IPS-20b (cell line): ENCODE measurements at regions not wholly inside any gene's neighbourhood (a gene's known extent, or its start where the extent isn't known, plus 50 kb on each side); places are given as distances from the start of the nearest gene placed in this dataset.

Source experiments
- H3K27ac ChIP-seq: one replicate; pipeline ENCODE4 v1.5.1; 2013; ENCODE audit warnings: low read length
- H3K27me3 ChIP-seq: 2 replicates; pipeline ENCODE4 v1.6.1; 2013; ENCODE audit warnings: mild to moderate bottlenecking, low read length, inconsistent platforms; ENCODE audit not compliant: insufficient read depth
- H3K36me3 ChIP-seq: 2 replicates; pipeline ENCODE4 v1.6.1; 2013; ENCODE audit warnings: low read depth, mild to moderate bottlenecking, inconsistent platforms, low read length, moderate library complexity; ENCODE audit not compliant: insufficient read depth
- H3K4me1 ChIP-seq: 2 replicates; pipeline ENCODE4 v1.6.1; 2013; ENCODE audit warnings: mild to moderate bottlenecking, control low read depth, inconsistent platforms, low read length, moderate library complexity; ENCODE audit not compliant: insufficient read depth
- H3K4me3 ChIP-seq: 2 replicates; pipeline ENCODE4 v1.5.1; 2013; ENCODE audit warnings: mild to moderate bottlenecking, low read length, inconsistent platforms
- H3K9ac ChIP-seq: 2 replicates; pipeline ENCODE4 v1.6.1; 2013; ENCODE audit warnings: low read depth, mild to moderate bottlenecking, inconsistent platforms, low read length, moderate library complexity
- H3K9me3 ChIP-seq: 2 replicates; pipeline ENCODE4 v1.6.1; 2013; ENCODE audit warnings: mild to moderate bottlenecking, low read depth, low read length, inconsistent platforms; ENCODE audit not compliant: insufficient read depth

DNA sequence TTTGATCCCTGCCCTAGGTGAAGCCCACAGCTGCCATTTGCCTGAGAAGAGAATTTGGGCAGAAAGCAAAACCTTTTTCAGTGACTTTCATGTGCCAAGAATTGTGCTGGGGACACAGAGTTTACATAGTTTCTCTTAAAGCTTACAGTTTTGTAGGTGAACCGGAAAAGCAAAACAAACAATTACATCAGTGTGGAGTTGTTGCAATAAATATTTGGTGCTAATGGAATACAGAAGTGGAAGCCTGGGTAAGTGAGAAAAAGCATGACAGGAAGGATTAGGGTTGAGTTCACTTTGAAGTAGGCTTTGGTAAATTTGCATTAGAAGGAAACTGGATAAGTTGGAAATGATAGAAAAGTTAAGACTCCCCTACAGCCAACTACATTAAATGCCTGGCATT, 82.7 kb downstream of the RASSF10 start:
- H3K36me3 ChIP-seq = no peaks in the 10 kb centered on the region
- no peak overlapping the region for H3K9ac ChIP-seq
- no peaks in the 10 kb centered on the region for H3K9me3 ChIP-seq
- no peak overlapping the region for H3K4me3 ChIP-seq
- no peak overlapping the region for H3K27ac ChIP-seq
- no peaks in the 10 kb centered on the region for H3K27me3 ChIP-seq
- H3K4me1 ChIP-seq = no peaks in the 10 kb centered on the region; the same call in 1 of the 2 replicates

GRCh38 chr11:13094930-13095687, 86.0 kb downstream of the RASSF10 start:
- no peak overlapping the region for H3K9ac ChIP-seq
- H3K9me3 ChIP-seq = no peaks in the 10 kb centered on the region
- H3K27ac ChIP-seq = no peak overlapping the region
- H3K27me3 ChIP-seq = no peaks in the 10 kb centered on the region
- no peaks in the 10 kb centered on the region for H3K36me3 ChIP-seq
- no peaks in the 10 kb centered on the region; the same call in 1 of the 2 replicates for H3K4me1 ChIP-seq
- H3K4me3 ChIP-seq = no peak overlapping the region

DNA sequence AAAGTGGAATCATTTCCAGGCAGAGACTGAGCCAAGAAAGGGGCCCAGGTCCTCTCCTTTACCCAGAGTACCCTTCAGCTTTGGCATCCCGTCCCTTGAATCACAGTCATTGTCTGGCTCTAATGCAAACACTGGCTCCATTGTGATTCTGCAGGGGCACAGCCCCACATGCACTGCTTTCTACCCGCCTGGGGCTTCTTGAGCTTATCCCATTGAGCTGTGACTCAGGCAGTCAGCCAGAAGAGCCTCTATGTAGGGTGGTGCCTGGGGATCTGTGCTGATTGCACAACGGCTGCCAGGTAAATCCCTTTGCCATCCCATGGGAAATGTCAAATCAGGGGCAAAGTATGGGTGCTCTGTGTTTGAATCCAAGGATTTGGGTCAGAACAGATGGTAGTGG, 88.9 kb downstream of the RASSF10 start:
- Histone ChIP-seq H3K27ac (no peak overlapping the region), H3K9ac (no peak overlapping the region), H3K9me3 (no peaks in the 10 kb centered on the region), H3K27me3 (no peaks in the 10 kb centered on the region), H3K36me3 (no peaks in the 10 kb centered on the region), H3K4me3 (no peak overlapping the region), H3K4me1 (peaks cover 15% of the 10 kb centered on the region; the same call in 1 of the 2 replicates)

DNA sequence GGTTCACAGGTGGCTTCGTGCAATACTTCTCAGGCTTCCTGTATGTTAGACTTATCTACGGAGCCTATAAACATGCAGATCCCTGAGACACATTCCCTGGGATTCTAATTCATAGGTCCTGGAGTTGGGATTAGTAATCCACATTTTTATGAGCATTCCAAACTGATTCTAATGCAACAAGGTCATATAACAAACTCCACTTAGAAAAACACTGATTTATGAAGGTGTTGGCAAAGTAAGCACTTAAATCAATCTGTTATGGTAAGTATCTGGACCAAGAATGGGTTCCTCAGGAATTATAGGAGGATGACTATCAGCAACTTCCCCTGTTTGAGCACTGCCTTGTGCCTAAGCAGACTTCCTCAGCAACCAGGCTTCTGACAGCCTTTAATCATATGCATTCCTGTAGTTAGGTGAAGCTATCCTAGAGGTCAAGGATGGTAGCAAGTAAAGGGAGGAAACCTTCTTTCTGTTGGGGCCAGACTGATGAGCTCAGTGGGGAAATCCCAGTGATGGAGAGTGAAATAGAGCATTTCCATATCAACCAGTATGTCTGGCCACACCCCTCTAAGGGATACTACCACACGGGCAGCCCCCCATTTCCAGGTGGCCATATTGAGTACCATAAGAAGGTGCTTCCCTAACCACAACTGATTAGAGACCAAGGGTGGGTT, 89.6 kb downstream of the RASSF10 start:
- Histone ChIP-seq H3K9me3 (no peaks in the 10 kb centered on the region), H3K4me3 (no peak overlapping the region), H3K36me3 (no peaks in the 10 kb centered on the region), H3K27ac (no peak overlapping the region), H3K27me3 (no peaks in the 10 kb centered on the region), H3K4me1 (peaks cover 15% of the 10 kb centered on the region; the same call in 1 of the 2 replicates), H3K9ac (no peak overlapping the region)

GRCh38 chr11:13101644-13102512, 92.8 kb downstream of the RASSF10 start:
- Histone ChIP-seq H3K9ac (peak overlapping the region; percentile 40; the same call in 1 of the 2 replicates), H3K4me3 (peak overlapping the region; percentile 3; the same call in 1 of the 2 replicates), H3K9me3 (no peaks in the 10 kb centered on the region), H3K4me1 (peaks cover 15% of the 10 kb centered on the region; the same call in 1 of the 2 replicates), H3K36me3 (no peaks in the 10 kb centered on the region), H3K27ac (no peak overlapping the region), H3K27me3 (no peaks in the 10 kb centered on the region)

DNA sequence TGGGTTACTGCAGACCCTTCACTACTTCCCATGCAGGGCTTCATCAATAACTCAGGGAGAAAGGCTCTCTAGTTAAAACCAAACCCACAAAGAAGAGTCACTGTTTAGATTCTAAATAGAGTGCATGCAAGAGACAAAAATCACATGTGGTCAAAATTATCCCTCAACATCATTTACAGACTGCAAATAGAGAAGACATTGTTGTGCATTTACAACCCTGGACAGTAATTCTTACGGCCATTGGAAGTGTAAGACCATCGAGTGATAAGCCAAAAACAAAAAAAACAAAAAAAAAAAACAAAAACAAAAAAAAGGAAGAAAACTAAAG, 93.4 kb downstream of the RASSF10 start:
- Histone ChIP-seq H3K36me3 (no peaks in the 10 kb centered on the region), H3K4me1 (peaks cover 15% of the 10 kb centered on the region; the same call in 1 of the 2 replicates), H3K27me3 (no peaks in the 10 kb centered on the region), H3K27ac (no peak overlapping the region), H3K9me3 (no peaks in the 10 kb centered on the region), H3K4me3 (0 out of 2 replicates have a peak overlapping the region, but pooled peaks have one; percentile 8), H3K9ac (peak overlapping the region; percentile 40; the same call in 1 of the 2 replicates)

DNA sequence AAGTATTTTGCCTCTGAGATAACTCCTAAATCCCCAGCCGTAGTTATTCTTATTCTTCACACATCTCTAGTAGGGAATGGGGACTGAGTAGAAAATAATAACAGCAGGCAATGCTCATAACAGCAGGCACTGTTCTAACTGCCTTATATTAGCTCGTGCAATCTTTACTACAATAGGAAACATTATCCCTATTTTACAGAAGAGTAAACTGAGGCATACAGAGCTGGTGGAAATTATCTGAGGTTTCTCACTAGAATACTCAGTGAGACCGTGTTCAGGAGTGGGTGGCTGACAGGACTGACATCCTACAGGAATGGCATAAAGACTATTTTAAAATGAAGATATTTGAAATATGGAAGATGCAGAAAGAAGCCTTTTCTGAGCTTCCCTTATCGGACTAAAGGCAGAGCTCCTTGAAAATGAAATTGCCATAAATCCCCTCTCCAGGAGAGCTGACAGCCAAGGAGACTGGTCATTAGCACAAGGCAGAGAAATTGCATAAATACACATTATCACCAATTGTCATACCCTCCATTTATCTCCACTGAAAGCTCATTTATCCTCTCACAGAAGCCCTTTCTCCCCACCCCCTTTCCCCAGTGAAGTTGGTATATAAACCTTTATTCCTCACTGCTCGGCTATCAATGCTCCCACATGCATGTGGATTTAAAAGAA, 93.9 kb downstream of the RASSF10 start:
- H3K27me3 ChIP-seq = no peaks in the 10 kb centered on the region
- H3K9ac ChIP-seq = peak overlapping the region; percentile 40; the same call in 1 of the 2 replicates
- no peaks in the 10 kb centered on the region for H3K9me3 ChIP-seq
- H3K36me3 ChIP-seq = no peaks in the 10 kb centered on the region
- H3K4me3 ChIP-seq = 0 out of 2 replicates have a peak overlapping the region, but pooled peaks have one; percentile 8
- H3K4me1 ChIP-seq = peaks cover 15% of the 10 kb centered on the region; the same call in 1 of the 2 replicates
- H3K27ac ChIP-seq = no peak overlapping the region

GRCh38 chr11:13103962-13104554, 94.9 kb downstream of the RASSF10 start:
- H3K9me3 ChIP-seq = no peaks in the 10 kb centered on the region
- H3K36me3 ChIP-seq = no peaks in the 10 kb centered on the region
- no peaks in the 10 kb centered on the region for H3K27me3 ChIP-seq
- no peak overlapping the region for H3K4me3 ChIP-seq
- peaks cover 15% of the 10 kb centered on the region; the same call in 1 of the 2 replicates for H3K4me1 ChIP-seq
- no peak overlapping the region for H3K27ac ChIP-seq
- no peak overlapping the region for H3K9ac ChIP-seq

DNA sequence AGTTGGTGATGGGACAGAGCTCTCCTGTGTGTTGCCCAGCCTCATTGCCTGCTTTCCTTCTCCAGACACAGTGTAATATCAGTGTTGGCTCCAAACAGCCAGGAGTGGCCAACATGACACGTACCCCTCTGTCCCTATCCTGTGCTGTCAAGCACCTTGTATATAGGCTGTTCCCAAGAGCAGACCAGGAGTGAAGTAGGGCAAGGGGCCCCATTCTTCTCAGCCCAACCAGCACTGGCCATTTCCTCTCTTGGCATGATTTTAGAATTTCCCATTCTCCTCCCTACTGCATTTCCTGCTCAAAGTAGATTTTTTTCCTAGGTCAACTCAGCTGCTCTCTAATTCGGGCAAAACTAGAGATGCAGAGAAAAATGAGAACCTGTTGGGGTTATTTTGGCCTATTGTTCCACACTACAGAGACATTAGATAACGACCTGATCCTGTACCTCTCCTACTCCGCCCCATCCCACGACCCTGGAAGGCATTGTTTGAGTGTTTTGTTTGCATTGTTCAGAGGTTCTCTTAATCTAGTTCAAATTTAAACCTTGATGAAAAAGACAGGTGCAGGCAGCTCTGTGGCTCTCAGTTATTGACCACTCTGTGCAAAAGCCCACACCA, 95.6 kb downstream of the RASSF10 start:
- Histone ChIP-seq H3K9me3 (no peaks in the 10 kb centered on the region), H3K27ac (no peak overlapping the region), H3K9ac (no peak overlapping the region), H3K4me1 (peaks cover 15% of the 10 kb centered on the region; the same call in 1 of the 2 replicates), H3K4me3 (no peak overlapping the region), H3K36me3 (no peaks in the 10 kb centered on the region), H3K27me3 (no peaks in the 10 kb centered on the region)

- no peaks in the 10 kb centered on the region for H3K36me3 ChIP-seq
- H3K9me3 ChIP-seq = no peaks in the 10 kb centered on the region
- H3K9ac ChIP-seq = no peak overlapping the region
- no peak overlapping the region for H3K27ac ChIP-seq
- no peak overlapping the region for H3K4me3 ChIP-seq
- peaks cover 15% of the 10 kb centered on the region; the same call in 1 of the 2 replicates for H3K4me1 ChIP-seq
- no peaks in the 10 kb centered on the region for H3K27me3 ChIP-seq
These were observed 96.2 kb downstream of the RASSF10 start for GRCh38 chr11:13105237-13105844.
